ENCODE measurements at regions not wholly inside any gene's neighbourhood (a gene's known extent, or its start where the extent isn't known, plus 50 kb on each side); places are given as distances from the start of the nearest gene placed in this dataset.
"Not testable (repeated sequence)": the region's sequence is repeated elsewhere in the genome, so short reads cannot be mapped to it uniquely, and the experiment has no call there.

DNA sequence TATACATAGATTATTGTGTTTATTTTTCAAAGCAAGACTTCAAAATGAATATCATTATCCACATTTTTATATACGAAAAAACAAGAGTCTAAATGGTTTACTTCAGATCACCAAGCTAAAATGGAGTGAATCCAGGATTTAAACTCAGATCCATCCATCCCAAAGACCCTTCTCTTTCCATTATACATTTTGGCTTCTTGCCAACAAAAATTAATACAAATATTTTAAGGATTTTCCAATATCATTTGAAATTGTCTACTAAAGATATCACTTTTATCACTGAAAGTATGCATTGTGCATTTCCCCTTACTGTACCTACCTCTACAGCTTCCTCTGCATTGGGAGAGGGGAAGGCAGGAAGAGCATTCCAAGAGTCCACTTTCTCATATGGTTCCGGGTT lies 541.2 kb downstream of the RPS29 start:
- Histone ChIP-seq H3K4me1 (no peaks in the 10 kb centered on the region), H3K36me3 (ENCODE audit: insufficient read depth in 1 of 2, low read depth in 1 of 2) (no peaks in the 10 kb centered on the region), H3K4me3 (no peak overlapping the region), H3K9me3 (no peaks in the 10 kb centered on the region), H3K27ac (no peak overlapping the region), H3K27me3 (ENCODE audit: insufficient read depth in 3 of 3, low read length in 2 of 3) (no peaks in the 10 kb centered on the region)
- DNase-seq (no peak), ATAC-seq (no peak)
- intact Hi-C loops (cut with DNase I), result no loop called here
- TF ChIP-seq, protein P1, sequence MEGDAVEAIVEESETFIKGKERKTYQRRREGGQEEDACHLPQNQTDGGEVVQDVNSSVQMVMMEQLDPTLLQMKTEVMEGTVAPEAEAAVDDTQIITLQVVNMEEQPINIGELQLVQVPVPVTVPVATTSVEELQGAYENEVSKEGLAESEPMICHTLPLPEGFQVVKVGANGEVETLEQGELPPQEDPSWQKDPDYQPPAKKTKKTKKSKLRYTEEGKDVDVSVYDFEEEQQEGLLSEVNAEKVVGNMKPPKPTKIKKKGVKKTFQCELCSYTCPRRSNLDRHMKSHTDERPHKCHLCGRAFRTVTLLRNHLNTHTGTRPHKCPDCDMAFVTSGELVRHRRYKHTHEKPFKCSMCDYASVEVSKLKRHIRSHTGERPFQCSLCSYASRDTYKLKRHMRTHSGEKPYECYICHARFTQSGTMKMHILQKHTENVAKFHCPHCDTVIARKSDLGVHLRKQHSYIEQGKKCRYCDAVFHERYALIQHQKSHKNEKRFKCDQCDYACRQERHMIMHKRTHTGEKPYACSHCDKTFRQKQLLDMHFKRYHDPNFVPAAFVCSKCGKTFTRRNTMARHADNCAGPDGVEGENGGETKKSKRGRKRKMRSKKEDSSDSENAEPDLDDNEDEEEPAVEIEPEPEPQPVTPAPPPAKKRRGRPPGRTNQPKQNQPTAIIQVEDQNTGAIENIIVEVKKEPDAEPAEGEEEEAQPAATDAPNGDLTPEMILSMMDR (IDR thresholded peaks at IDR 0.05), result no peak
- WGBS, 3 donors, result 66 to 82% (median 69%) methylated on average over 2 of the region's 2 CpGs

DNA sequence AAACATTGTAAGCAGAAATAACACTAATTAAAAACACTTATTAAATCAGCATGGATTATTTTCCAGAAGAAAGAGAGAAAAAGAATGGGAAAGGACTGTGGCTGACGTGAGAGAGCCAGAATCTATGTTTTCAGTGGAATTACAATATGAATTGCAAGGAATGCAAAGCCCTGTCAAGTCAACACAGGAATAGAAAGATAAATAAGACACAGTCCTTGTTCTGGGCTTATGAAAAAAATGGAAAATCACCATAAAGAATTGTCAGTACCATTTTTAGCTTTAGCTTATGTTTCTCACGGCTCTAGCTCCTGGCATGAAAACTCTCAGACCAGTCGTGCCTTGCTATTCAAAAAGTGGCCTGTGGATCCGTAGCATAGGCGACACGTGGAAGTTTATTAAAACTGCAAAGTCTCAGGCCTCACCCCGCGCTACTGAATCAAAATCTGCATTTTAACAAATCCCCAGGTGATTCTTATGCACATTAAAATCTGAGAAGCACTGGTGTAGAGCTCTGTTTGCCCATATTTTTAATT lies 549.1 kb downstream of the RPS29 start:
- 26 to 38% (median 30%) methylated on average over 8 of the region's 8 CpGs for WGBS, 3 donors
- H3K27me3 ChIP-seq (ENCODE audit: insufficient read depth in 3 of 3, low read length in 2 of 3), result no peaks in the 10 kb centered on the region
- intact Hi-C loops (cut with DNase I), result no loop called here
- H3K36me3 ChIP-seq (ENCODE audit: insufficient read depth in 1 of 2, low read depth in 1 of 2), result no peaks in the 10 kb centered on the region
- TF ChIP-seq, protein P1 (IDR thresholded peaks at IDR 0.05), result no peak
- H3K4me3 ChIP-seq, result no peak overlapping the region
- no peaks in the 10 kb centered on the region for H3K9me3 ChIP-seq
- no peak overlapping the region for H3K27ac ChIP-seq
- DNase-seq (no peak), ATAC-seq (no peak)
- no peaks in the 10 kb centered on the region for H3K4me1 ChIP-seq

DNA sequence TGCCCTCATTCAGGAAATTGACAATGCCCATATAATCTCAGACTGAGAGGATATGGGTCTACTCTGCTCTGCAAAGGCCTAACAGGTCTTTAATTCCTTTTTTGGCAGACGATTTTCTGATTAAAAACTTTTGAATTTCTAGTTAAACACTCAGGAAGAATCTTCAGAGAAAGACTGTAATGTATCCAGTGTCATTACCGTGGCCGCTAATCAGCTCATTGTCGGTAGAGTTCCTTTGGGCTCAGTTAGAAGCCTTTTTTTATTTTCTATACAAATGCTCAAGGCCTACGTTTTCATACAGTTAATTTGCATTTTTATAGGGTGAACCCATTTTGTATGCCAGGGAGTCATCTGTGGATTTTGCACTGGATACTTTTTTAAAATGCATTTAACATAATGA lies 549.9 kb downstream of the RPS29 start:
- no peak overlapping the region for H3K4me3 ChIP-seq
- H3K27ac ChIP-seq, result no peak overlapping the region
- no peak for DNase-seq
- no peaks in the 10 kb centered on the region for H3K27me3 ChIP-seq (ENCODE audit: insufficient read depth in 3 of 3, low read length in 2 of 3)
- WGBS, 3 donors, result 66 to 69% (median 68%) methylated on average over 5 of the region's 5 CpGs
- intact Hi-C loops (cut with DNase I), result no loop called here
- no peaks in the 10 kb centered on the region for H3K36me3 ChIP-seq (ENCODE audit: insufficient read depth in 1 of 2, low read depth in 1 of 2)
- H3K9me3 ChIP-seq, result no peaks in the 10 kb centered on the region
- TF ChIP-seq, protein P1 (IDR thresholded peaks at IDR 0.05), result no peak
- no peaks in the 10 kb centered on the region for H3K4me1 ChIP-seq
- ATAC-seq, result no peak

DNA sequence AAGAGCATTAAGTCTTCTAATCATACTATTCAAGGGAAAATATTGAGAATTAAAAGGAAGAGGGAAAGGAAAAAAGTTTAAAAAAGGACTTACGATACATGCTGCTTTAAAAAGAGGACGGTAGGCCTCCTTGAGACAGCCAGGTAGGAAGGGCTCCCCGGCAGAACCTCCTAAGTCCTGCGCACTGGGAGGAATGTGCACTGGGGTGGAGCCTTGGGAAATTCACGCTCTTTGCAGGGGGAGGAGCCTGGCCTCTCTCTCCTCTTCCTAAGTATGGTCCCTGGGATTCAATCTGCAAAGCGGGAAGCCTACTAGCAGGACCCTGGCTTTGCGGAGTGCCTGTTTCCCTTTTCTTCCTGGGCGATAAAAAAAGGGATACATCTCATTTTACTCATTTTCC lies 553.0 kb downstream of the RPS29 start:
- no peaks in the 10 kb centered on the region for H3K4me1 ChIP-seq
- H3K4me3 ChIP-seq, result no peak overlapping the region
- WGBS, 3 donors, result 78 to 96% (median 92%) methylated on average over 8 of the region's 8 CpGs
- intact Hi-C loops (cut with DNase I), result no loop called here
- H3K27ac ChIP-seq, result no peak overlapping the region
- DNase-seq (no peak), ATAC-seq (no peak)
- TF ChIP-seq, protein P1 (IDR thresholded peaks at IDR 0.05), result no peak
- no peaks in the 10 kb centered on the region for H3K27me3 ChIP-seq (ENCODE audit: insufficient read depth in 3 of 3, low read length in 2 of 3)
- no peaks in the 10 kb centered on the region for H3K36me3 ChIP-seq (ENCODE audit: insufficient read depth in 1 of 2, low read depth in 1 of 2)
- no peaks in the 10 kb centered on the region for H3K9me3 ChIP-seq

DNA sequence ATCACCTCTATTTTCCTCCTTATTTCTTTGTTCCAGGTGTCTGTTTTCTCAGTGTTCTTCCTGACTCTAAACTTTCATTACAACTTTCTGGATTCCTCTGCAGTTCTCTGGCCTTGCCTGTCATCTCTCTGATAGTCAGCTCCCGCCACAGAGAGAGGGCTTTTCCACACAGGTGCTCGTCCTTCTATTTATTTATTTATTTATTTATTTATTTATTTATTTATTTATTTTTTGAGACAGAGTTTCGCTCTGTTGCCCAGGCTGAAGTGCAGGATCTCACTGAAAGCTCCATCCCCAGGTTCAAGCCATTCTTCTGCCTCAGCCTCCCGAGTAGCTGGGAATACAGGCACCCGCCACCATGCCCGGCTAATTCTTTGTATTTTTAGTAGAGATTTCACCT lies 554.5 kb downstream of the RPS29 start:
- H3K36me3 ChIP-seq (ENCODE audit: insufficient read depth in 1 of 2, low read depth in 1 of 2); ATAC-seq; H3K4me1 ChIP-seq; DNase-seq; H3K4me3 ChIP-seq; H3K27me3 ChIP-seq (ENCODE audit: insufficient read depth in 3 of 3, low read length in 2 of 3); intact Hi-C loops (cut with DNase I); H3K27ac ChIP-seq; H3K9me3 ChIP-seq: not testable (repeated sequence)
- 65 to 88% (median 85%) methylated on average over 6 of the region's 6 CpGs for WGBS, 3 donors

Data from psoas muscle (tissue), 7 donors.